ENCODE measurements at regions not wholly inside any gene's neighbourhood (a gene's known extent, or its start where the extent isn't known, plus 50 kb on each side); places are given as distances from the start of the nearest gene placed in this dataset.

DNA sequence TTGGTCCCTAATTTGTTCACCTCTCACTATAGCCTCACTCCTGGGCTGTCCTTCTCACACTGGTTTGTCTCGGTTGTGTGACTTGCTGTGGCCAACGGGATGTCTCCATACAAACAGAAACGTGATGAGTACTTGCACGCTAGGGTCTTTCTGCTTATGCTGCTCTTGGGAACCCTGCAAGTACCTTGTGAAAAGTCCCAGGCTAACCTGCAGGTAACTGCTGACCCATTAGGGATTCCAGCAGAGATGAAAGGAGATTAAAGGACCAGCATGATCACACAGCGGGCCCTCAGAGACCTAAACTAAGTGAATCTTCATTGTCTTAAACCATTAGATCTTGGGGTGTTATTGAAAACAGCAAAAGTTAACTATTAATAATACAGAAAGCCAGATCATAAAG lies 562.8 kb upstream of the GOT2 start (continued):
- no peak for TF ChIP-seq JUNB (IDR thresholded peaks at IDR 0.05; ENCODE audit: unreplicated experiment)

DNA sequence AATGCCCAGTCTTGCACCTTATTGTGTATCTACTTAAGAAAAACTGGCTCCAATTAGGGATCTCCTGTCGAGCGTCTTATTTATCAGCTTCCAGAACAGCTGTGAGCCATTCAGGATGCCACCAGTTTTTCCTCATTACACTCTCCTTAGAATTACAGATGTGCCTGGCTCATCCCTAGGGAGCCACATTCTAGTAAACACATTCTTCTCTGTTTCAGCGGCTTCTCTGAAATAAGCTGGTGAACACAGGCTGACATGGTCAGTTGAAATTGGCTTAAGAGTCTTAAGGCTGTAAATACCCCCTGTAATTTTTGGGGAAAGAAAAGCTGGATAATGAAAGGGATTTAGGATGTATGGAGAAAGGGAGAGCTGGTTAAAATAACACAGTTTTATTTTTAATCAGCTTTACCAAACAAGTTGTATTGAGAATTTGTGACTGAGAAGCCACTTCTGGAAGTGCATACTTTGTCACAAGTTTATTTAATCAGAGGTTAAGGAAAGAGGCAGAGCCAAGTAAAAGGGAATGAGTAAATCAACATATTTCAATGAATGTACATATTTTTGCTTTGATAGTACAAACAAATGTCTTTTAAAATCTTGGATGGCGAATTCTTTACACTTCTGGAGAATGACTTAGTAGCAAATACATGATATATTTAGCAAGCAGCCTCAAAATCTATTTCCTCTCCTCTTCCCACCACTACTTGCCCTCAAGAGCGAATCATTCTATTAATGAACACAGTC lies 562.0 kb upstream of the GOT2 start:
- Mint-ChIP-seq H3K9me3 (no peaks in the 10 kb centered on the region), H3K4me3 (no peak overlapping the region), H3K27me3 (ENCODE audit: insufficient read depth, low read depth, poor library complexity) (no peaks in the 10 kb centered on the region), H3K36me3 (ENCODE audit: low read depth) (no peaks in the 10 kb centered on the region), H3K27ac (no peak overlapping the region), H3K4me1 (peaks cover 20% of the 10 kb centered on the region)
- no peaks in the 10 kb centered on the region for H3K36me3 ChIP-seq (ENCODE audit: insufficient read depth)
- no peaks in the 10 kb centered on the region; the same call in 1 of the 2 replicates for H3K9me2 ChIP-seq (ENCODE audit: insufficient read depth)
- no peaks in the 10 kb centered on the region for H3F3A ChIP-seq (replicated peaks; ENCODE audit: low read depth)
- no peak overlapping the region for H3K4me3 ChIP-seq
- no peak overlapping the region for H3K27ac ChIP-seq (ENCODE audit: low read depth)
- no peaks in the 10 kb centered on the region for H3K79me2 ChIP-seq (replicated peaks; ENCODE audit: insufficient read depth)
- H3K4me1 ChIP-seq (ENCODE audit: insufficient read depth), result no peaks in the 10 kb centered on the region
- H3K27me3 ChIP-seq (ENCODE audit: insufficient read depth), result no peaks in the 10 kb centered on the region
- ATAC-seq (peak; percentile 67), DNase-seq (ENCODE audit: low spot score) (peak; percentile 45)
- H2AFZ ChIP-seq, result no peak overlapping the region
- no peak overlapping the region for H3K4me2 ChIP-seq
- H4K20me1 ChIP-seq (replicated peaks; ENCODE audit: insufficient read depth), result no peaks in the 10 kb centered on the region
- TF ChIP-seq JUNB (IDR thresholded peaks at IDR 0.05; ENCODE audit: unreplicated experiment) (no peak), POLR2AphosphoS5 (IDR thresholded peaks at IDR 0.05; ENCODE audit: low read depth) (no peak), ETS1 (IDR thresholded peaks at IDR 0.05) (no peak), EZH2phosphoT487 (IDR thresholded peaks at IDR 0.05; ENCODE audit: unreplicated experiment) (no peak), ZNF331 (CRISPR knock-in tag; IDR thresholded peaks at IDR 0.05; ENCODE audit: low read depth) (no peak), STAT1 (IDR thresholded peaks at IDR 0.05; ENCODE audit: unreplicated experiment) (no peak), EZH2 (IDR thresholded peaks at IDR 0.05; ENCODE audit: low read depth, unreplicated experiment) (no peak), NANOG (IDR thresholded peaks at IDR 0.05; ENCODE audit: borderline replicate concordance) (no peak), ZNF114 (CRISPR knock-in tag; IDR thresholded peaks at IDR 0.05) (no peak), CREB1 (CRISPR knock-in tag; IDR thresholded peaks at IDR 0.05; ENCODE audit: low read depth) (no peak)
- TF ChIP-seq, protein P1, sequence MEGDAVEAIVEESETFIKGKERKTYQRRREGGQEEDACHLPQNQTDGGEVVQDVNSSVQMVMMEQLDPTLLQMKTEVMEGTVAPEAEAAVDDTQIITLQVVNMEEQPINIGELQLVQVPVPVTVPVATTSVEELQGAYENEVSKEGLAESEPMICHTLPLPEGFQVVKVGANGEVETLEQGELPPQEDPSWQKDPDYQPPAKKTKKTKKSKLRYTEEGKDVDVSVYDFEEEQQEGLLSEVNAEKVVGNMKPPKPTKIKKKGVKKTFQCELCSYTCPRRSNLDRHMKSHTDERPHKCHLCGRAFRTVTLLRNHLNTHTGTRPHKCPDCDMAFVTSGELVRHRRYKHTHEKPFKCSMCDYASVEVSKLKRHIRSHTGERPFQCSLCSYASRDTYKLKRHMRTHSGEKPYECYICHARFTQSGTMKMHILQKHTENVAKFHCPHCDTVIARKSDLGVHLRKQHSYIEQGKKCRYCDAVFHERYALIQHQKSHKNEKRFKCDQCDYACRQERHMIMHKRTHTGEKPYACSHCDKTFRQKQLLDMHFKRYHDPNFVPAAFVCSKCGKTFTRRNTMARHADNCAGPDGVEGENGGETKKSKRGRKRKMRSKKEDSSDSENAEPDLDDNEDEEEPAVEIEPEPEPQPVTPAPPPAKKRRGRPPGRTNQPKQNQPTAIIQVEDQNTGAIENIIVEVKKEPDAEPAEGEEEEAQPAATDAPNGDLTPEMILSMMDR (conservative IDR thresholded peaks at IDR 0.05; ENCODE audit: low read depth in 2 of 2), result no peak
- TF ChIP-seq, protein P2, sequence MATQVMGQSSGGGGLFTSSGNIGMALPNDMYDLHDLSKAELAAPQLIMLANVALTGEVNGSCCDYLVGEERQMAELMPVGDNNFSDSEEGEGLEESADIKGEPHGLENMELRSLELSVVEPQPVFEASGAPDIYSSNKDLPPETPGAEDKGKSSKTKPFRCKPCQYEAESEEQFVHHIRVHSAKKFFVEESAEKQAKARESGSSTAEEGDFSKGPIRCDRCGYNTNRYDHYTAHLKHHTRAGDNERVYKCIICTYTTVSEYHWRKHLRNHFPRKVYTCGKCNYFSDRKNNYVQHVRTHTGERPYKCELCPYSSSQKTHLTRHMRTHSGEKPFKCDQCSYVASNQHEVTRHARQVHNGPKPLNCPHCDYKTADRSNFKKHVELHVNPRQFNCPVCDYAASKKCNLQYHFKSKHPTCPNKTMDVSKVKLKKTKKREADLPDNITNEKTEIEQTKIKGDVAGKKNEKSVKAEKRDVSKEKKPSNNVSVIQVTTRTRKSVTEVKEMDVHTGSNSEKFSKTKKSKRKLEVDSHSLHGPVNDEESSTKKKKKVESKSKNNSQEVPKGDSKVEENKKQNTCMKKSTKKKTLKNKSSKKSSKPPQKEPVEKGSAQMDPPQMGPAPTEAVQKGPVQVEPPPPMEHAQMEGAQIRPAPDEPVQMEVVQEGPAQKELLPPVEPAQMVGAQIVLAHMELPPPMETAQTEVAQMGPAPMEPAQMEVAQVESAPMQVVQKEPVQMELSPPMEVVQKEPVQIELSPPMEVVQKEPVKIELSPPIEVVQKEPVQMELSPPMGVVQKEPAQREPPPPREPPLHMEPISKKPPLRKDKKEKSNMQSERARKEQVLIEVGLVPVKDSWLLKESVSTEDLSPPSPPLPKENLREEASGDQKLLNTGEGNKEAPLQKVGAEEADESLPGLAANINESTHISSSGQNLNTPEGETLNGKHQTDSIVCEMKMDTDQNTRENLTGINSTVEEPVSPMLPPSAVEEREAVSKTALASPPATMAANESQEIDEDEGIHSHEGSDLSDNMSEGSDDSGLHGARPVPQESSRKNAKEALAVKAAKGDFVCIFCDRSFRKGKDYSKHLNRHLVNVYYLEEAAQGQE (IDR thresholded peaks at IDR 0.05; ENCODE audit: unreplicated experiment), result no peak
- TF ChIP-seq, protein P3, sequence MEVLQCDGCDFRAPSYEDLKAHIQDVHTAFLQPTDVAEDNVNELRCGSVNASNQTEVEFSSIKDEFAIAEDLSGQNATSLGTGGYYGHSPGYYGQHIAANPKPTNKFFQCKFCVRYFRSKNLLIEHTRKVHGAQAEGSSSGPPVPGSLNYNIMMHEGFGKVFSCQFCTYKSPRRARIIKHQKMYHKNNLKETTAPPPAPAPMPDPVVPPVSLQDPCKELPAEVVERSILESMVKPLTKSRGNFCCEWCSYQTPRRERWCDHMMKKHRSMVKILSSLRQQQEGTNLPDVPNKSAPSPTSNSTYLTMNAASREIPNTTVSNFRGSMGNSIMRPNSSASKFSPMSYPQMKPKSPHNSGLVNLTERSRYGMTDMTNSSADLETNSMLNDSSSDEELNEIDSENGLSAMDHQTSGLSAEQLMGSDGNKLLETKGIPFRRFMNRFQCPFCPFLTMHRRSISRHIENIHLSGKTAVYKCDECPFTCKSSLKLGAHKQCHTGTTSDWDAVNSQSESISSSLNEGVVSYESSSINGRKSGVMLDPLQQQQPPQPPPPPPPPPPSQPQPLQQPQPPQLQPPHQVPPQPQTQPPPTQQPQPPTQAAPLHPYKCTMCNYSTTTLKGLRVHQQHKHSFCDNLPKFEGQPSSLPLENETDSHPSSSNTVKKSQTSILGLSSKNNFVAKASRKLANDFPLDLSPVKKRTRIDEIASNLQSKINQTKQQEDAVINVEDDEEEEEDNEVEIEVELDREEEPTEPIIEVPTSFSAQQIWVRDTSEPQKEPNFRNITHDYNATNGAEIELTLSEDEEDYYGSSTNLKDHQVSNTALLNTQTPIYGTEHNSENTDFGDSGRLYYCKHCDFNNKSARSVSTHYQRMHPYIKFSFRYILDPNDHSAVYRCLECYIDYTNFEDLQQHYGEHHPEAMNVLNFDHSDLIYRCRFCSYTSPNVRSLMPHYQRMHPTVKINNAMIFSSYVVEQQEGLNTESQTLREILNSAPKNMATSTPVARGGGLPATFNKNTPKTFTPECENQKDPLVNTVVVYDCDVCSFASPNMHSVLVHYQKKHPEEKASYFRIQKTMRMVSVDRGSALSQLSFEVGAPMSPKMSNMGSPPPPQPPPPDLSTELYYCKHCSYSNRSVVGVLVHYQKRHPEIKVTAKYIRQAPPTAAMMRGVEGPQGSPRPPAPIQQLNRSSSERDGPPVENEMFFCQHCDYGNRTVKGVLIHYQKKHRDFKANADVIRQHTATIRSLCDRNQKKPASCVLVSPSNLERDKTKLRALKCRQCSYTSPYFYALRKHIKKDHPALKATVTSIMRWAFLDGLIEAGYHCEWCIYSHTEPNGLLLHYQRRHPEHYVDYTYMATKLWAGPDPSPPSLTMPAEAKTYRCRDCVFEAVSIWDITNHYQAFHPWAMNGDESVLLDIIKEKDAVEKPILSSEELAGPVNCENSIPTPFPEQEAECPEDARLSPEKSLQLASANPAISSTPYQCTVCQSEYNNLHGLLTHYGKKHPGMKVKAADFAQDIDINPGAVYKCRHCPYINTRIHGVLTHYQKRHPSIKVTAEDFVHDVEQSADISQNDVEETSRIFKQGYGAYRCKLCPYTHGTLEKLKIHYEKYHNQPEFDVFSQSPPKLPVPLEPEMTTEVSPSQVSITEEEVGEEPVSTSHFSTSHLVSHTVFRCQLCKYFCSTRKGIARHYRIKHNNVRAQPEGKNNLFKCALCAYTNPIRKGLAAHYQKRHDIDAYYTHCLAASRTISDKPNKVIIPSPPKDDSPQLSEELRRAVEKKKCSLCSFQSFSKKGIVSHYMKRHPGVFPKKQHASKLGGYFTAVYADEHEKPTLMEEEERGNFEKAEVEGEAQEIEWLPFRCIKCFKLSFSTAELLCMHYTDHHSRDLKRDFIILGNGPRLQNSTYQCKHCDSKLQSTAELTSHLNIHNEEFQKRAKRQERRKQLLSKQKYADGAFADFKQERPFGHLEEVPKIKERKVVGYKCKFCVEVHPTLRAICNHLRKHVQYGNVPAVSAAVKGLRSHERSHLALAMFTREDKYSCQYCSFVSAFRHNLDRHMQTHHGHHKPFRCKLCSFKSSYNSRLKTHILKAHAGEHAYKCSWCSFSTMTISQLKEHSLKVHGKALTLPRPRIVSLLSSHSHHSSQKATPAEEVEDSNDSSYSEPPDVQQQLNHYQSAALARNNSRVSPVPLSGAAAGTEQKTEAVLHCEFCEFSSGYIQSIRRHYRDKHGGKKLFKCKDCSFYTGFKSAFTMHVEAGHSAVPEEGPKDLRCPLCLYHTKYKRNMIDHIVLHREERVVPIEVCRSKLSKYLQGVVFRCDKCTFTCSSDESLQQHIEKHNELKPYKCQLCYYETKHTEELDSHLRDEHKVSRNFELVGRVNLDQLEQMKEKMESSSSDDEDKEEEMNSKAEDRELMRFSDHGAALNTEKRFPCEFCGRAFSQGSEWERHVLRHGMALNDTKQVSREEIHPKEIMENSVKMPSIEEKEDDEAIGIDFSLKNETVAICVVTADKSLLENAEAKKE (CRISPR knock-in tag; IDR thresholded peaks at IDR 0.05), result no peak
